Upper lobe of right lung (tissue), 1 donor: ENCODE measurements at regions not wholly inside any gene's neighbourhood (a gene's known extent, or its start where the extent isn't known, plus 50 kb on each side); places are given as distances from the start of the nearest gene placed in this dataset.

Experiments used
- ATAC-seq: fragments of 200-7000 bp; cut with Tn5 transposase; one replicate; pipeline ENCODE4 v1.9.1; 2020; ENCODE audit warnings: mild to moderate bottlenecking, moderate library complexity
- DNase-seq: peaks from one replicate; pipeline ENCODE4 v3.0.0-alpha.2; 2020
- H3K27ac ChIP-seq: fragments of 200-600 bp; one replicate; pipeline ENCODE4 v1.8.0; 2022
- H3K27me3 ChIP-seq: fragments of 200-600 bp; one replicate; pipeline ENCODE4 v1.8.0; 2022; ENCODE audit warnings: mild to moderate bottlenecking
- H3K36me3 ChIP-seq: fragments of 200-600 bp; one replicate; pipeline ENCODE4 v1.8.0; 2022
- H3K4me1 ChIP-seq: fragments of 200-600 bp; one replicate; pipeline ENCODE4 v1.8.0; 2022
- H3K4me3 ChIP-seq: fragments of 200-600 bp; one replicate; pipeline ENCODE4 v1.8.0; 2022; ENCODE audit warnings: mild to moderate bottlenecking
- H3K9me3 ChIP-seq: fragments of 200-600 bp; one replicate; pipeline ENCODE4 v1.8.0; 2022
- intact Hi-C: fragments of 100-400 bp; cut with DNase I; formaldehyde crosslinking; loops from one replicate; pipeline ENCODE4 v1.11.0; 2022
- TF ChIP-seq, protein P1 (sequence below): fragments of 200-600 bp; IDR thresholded peaks from one replicate; pipeline ENCODE4 v1.8.0; 2022; ENCODE audit warnings: antibody characterized with exemption
- donor health status: DM: no; HTN: yes; CAD: no; lungs with severe emphysema.

DNA sequence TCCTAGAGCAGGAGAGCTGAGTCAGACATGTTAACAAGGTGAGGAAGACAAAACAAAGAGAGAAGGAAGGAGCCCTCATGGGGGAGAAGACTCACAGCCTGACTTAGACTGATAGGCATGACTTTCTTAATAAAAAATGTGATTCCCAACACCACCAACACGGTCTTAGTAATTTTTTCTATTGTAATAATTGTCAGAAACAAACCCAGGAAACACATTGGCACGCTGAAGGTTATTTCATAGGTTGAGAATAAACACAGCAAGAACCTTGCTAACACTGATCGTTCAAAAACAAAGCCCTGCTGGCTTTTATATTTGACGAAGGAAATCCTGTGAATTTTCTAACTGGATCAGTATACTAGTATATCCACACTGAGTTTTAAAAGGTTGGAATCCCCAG lies 286.8 kb downstream of the HACE1 start:
- no peak for DNase-seq
- ATAC-seq, result no peak
- Histone ChIP-seq H3K36me3 (no peaks in the 10 kb centered on the region), H3K9me3 (no peaks in the 10 kb centered on the region), H3K27ac (no peak overlapping the region), H3K27me3 (no peaks in the 10 kb centered on the region), H3K4me1 (no peaks in the 10 kb centered on the region), H3K4me3 (no peak overlapping the region)
- TF ChIP-seq, protein P1, sequence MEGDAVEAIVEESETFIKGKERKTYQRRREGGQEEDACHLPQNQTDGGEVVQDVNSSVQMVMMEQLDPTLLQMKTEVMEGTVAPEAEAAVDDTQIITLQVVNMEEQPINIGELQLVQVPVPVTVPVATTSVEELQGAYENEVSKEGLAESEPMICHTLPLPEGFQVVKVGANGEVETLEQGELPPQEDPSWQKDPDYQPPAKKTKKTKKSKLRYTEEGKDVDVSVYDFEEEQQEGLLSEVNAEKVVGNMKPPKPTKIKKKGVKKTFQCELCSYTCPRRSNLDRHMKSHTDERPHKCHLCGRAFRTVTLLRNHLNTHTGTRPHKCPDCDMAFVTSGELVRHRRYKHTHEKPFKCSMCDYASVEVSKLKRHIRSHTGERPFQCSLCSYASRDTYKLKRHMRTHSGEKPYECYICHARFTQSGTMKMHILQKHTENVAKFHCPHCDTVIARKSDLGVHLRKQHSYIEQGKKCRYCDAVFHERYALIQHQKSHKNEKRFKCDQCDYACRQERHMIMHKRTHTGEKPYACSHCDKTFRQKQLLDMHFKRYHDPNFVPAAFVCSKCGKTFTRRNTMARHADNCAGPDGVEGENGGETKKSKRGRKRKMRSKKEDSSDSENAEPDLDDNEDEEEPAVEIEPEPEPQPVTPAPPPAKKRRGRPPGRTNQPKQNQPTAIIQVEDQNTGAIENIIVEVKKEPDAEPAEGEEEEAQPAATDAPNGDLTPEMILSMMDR, result no peak
- intact Hi-C loops, result no loop called here

DNA sequence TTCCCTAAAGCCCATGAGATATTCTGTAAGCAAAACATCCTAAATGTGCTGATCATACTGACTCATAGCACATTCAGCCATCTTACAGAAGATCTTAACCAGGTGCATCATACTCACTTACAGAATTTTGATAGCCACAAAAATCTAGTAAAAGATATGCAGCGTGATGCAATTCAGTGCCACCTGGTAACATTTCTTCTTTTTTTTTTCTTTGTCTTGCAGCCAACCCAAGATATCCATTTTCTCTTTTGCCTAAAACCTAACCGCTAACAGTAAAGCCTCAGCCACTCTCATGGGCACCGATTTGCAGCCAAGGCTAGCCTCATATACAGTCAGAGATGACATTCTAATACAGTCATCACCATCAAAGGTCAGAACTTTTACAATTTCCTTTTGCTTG lies 293.3 kb downstream of the HACE1 start:
- no peak for ATAC-seq
- Histone ChIP-seq H3K9me3 (no peaks in the 10 kb centered on the region), H3K4me3 (no peak overlapping the region), H3K27ac (no peak overlapping the region), H3K36me3 (no peaks in the 10 kb centered on the region), H3K27me3 (no peaks in the 10 kb centered on the region), H3K4me1 (no peaks in the 10 kb centered on the region)
- TF ChIP-seq, protein P1, result no peak
- DNase-seq, result no peak
- intact Hi-C loops, result no loop called here

DNA sequence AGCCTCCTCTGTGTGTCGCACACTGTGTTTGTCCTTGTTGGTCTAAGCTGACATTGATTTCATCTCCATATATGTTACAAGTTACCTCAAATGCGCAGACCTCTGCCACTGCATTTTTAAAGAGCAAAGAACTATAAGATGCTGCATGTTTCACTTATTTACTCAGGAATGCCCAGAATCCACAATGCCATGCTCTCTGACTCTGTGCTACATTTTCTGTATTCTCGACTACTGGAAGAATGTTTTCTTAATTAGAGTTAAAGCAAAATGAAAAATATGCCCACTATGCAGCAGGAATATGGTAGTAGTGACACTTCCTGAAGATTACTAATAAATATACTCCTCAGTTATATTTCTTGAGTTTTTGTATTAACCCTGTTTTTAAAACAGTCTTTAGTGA lies 296.4 kb downstream of the HACE1 start:
- ATAC-seq, result no peak
- Histone ChIP-seq H3K4me1 (no peaks in the 10 kb centered on the region), H3K27ac (no peak overlapping the region), H3K4me3 (no peak overlapping the region), H3K9me3 (no peaks in the 10 kb centered on the region), H3K27me3 (no peaks in the 10 kb centered on the region), H3K36me3 (no peaks in the 10 kb centered on the region)
- TF ChIP-seq, protein P1, result no peak
- intact Hi-C loops, result no loop called here
- DNase-seq, result no peak

DNA sequence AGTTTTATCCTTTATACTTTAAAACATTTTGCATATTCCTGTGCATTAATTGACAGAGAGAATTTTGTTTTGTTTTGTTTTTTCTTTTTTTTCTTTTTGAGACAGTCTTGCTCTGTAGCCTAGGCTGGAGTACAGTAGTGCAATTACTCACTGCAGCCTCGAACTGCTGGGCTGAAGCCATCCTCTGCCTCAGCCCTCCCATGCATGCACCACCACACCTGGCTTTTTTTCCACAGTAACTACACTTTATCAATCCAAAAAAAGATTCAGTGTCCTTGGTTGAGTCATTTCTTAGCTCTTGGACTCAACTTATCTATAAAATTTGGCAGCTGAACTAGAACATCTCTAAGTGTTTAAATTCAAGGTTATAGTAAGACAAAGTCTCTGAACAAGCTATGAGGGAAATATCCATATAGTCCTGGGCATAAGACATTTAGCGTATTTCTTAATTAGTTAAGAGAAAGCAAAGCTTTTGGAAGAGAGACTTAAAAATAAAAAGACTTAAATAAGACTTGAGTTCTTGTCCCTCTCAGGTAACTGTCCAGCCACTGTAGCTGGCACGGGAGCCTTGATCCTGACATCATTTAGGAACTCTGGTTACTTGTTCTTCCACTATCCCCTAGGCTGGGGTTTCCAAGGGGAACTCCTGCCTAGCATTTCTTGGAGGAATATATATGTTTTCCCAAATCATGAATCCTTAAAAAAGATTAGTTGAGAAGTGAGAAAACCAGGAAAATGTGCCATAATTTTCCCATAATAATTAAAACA lies 300.1 kb downstream of the HACE1 start:
- Histone ChIP-seq H3K4me3 (no peak overlapping the region), H3K4me1 (no peaks in the 10 kb centered on the region), H3K9me3 (no peaks in the 10 kb centered on the region), H3K27ac (no peak overlapping the region), H3K36me3 (no peaks in the 10 kb centered on the region), H3K27me3 (no peaks in the 10 kb centered on the region)
- intact Hi-C loops, result no loop called here
- TF ChIP-seq, protein P1, result no peak
- ATAC-seq (no peak), DNase-seq (no peak)

DNA sequence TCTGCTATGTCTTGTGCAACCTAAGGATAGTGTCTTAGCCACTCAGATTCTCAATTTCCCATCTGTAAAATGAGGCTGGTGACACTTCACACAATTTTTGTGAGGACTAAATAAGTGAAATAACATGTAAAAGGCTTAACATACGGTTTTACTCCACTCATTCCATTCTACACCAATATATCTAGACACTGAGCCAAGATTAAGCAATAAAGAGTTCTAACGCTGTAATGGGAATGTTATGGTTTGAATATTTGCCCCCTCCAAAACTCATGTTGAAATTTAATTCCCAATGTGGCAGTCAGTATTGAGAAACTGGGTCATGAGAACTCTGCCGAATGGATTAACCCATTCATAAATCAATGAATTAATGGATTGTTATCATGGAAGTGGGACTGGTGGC lies 301.0 kb downstream of the HACE1 start:
- no peaks in the 10 kb centered on the region for H3K36me3 ChIP-seq
- no peaks in the 10 kb centered on the region for H3K4me1 ChIP-seq
- no peak overlapping the region for H3K27ac ChIP-seq
- H3K9me3 ChIP-seq, result no peaks in the 10 kb centered on the region
- ATAC-seq, result no peak
- TF ChIP-seq, protein P1, result no peak
- no peak for DNase-seq
- intact Hi-C loops, result no loop called here
- H3K4me3 ChIP-seq, result no peak overlapping the region
- H3K27me3 ChIP-seq, result no peaks in the 10 kb centered on the region

DNA sequence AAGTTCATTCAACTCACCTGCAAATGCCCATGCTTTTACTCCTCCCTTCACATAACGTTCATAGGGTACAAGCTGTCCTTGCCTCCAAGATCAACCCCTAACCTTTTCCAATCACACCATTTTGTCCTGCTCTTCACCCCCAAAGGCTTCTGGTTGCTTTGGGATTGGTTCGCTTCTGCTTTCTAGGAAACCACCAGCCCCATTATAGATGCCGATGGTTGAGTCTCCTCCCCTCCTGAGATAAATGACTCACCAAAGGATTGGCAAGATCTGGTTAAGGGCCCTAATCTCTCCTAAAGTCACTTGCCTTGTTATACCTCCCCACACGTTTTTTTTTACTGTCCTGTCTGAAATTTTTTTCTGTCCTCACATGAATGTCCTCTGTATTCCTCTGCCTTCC lies 311.4 kb downstream of the HACE1 start:
- no peak overlapping the region for H3K27ac ChIP-seq
- no peaks in the 10 kb centered on the region for H3K36me3 ChIP-seq
- TF ChIP-seq, protein P1, result no peak
- DNase-seq, result no peak
- no peaks in the 10 kb centered on the region for H3K9me3 ChIP-seq
- H3K4me3 ChIP-seq, result no peak overlapping the region
- H3K27me3 ChIP-seq, result no peaks in the 10 kb centered on the region
- H3K4me1 ChIP-seq, result no peaks in the 10 kb centered on the region
- intact Hi-C loops, result no loop called here
- ATAC-seq, result no peak
